Stomach smooth muscle (tissue), 2 donors: ENCODE measurements at regions not wholly inside any gene's neighbourhood (a gene's known extent, or its start where the extent isn't known, plus 50 kb on each side); places are given as distances from the start of the nearest gene placed in this dataset.
"Not testable (repeated sequence)": the region's sequence is repeated elsewhere in the genome, so short reads cannot be mapped to it uniquely, and the experiment has no call there.

Experiments used
- H3K27ac ChIP-seq: one replicate; pipeline ENCODE4 v1.7.0; 2013; ENCODE audit warnings: mild to moderate bottlenecking, low read length, inconsistent platforms
- H3K27me3 ChIP-seq, 2 donors: one replicate each; pipeline ENCODE4 v1.7.0; 2013; ENCODE audit warnings: low read length in 2 of 2; ENCODE audit not compliant: insufficient read depth in 2 of 2, control insufficient read depth in 1 of 2
- H3K36me3 ChIP-seq, 2 donors: one replicate each; pipeline ENCODE4 v1.7.0; 2013; ENCODE audit warnings: low read length in 2 of 2; ENCODE audit not compliant: control insufficient read depth in 2 of 2, insufficient read depth in 2 of 2
- H3K4me1 ChIP-seq: one replicate; pipeline ENCODE4 v1.7.0; 2013; ENCODE audit warnings: low read length; ENCODE audit not compliant: control insufficient read depth, insufficient read depth
- H3K4me3 ChIP-seq, 2 donors: one replicate each; pipeline ENCODE4 v1.7.0; 2013; ENCODE audit warnings: low read length in 2 of 2
- H3K9ac ChIP-seq, 2 donors: one replicate each; pipeline ENCODE4 v1.7.0; 2013; ENCODE audit warnings: low read length in 2 of 2, mild to moderate bottlenecking in 1 of 2
- H3K9me3 ChIP-seq, 2 donors: one replicate each; pipeline ENCODE4 v1.7.0; 2013; ENCODE audit warnings: low read length in 2 of 2; ENCODE audit not compliant: control insufficient read depth in 2 of 2
- donor health status: healthy.
- donor health status: Pancreatic carcinoma.

DNA sequence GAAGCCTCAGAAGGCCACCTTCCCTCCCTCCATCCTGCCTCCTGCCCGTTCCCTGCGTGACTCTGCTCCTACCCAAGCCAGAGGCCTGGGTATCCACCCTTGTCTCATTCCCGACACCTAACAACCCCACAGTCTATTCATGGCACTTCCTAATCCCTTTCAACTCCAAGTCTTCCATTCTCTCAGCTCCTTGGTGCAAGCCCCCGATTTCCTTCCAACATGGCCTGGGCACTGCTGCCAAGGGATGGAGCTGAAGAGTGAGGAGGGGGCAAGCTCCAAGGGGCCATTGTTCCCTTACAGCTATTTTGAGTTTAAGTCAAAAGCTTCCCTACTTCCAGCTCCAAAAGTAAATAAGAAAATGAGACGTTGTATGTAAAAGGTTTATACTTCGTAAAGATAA is 84.8 kb upstream of the ASB18 start:
- Histone ChIP-seq H3K9ac (no peak overlapping the region), H3K4me1 (no peaks in the 10 kb centered on the region), H3K27me3 (no peaks in the 10 kb centered on the region), H3K36me3 (no peaks in the 10 kb centered on the region), H3K9me3 (no peaks in the 10 kb centered on the region), H3K27ac (no peak overlapping the region), H3K4me3 (no peak overlapping the region)

DNA sequence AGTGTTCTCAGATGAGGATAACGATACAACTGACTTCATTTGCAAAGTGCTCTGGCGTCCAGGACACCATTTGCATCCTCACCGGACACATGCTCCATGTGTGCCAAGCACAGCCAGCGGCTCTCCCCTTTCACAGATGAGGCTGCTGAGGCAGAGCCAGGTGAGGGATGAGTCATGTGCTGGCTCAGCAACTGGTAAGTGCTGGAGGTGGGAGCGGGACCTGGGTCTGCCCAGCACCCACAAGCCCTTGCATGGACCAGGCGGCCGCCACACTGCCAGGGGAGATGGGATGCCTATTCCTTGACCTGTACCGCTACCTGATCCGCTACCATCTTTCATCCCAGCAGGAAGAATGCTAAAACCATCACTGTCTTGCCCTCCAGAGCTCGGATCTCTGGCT is 86.2 kb upstream of the ASB18 start:
- Histone ChIP-seq H3K4me3 (no peak overlapping the region), H3K9me3 (no peaks in the 10 kb centered on the region), H3K27me3 (no peaks in the 10 kb centered on the region), H3K36me3 (no peaks in the 10 kb centered on the region), H3K4me1 (no peaks in the 10 kb centered on the region), H3K9ac (no peak overlapping the region), H3K27ac (no peak overlapping the region)

DNA sequence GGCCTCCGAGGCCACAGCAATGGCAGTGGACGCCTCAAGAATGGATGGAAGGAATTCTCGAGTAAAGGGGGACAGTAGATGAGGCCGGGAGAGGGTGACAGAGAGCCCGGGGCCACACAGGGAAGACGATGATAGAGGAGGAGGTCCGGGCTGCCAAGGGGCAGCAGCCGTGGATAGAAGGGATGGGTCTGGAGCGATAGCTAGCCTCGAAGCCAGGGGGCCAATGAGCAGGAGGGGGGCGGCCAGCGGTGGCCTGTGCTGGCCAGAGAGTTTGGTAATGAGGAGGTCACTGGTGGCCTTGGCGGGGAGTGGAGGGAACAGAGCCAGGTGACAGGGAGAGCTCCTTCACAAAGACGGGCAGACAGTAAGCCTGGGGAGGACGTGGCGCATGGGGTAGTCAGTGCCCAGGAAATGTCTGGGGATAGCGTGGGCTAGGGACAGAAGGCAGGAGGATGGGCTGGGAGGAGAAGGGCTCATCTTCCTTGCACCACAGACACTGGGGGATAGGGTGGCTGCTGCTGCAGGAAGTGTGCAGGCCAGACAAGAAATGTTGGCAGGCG is 87.8 kb upstream of the ASB18 start:
- no peak overlapping the region for H3K27ac ChIP-seq
- H3K4me3 ChIP-seq = no peak overlapping the region
- no peak overlapping the region for H3K9ac ChIP-seq
- H3K4me1 ChIP-seq = no peaks in the 10 kb centered on the region
- H3K36me3 ChIP-seq = no peaks in the 10 kb centered on the region
- no peaks in the 10 kb centered on the region for H3K27me3 ChIP-seq
- H3K9me3 ChIP-seq = no peaks in the 10 kb centered on the region

DNA sequence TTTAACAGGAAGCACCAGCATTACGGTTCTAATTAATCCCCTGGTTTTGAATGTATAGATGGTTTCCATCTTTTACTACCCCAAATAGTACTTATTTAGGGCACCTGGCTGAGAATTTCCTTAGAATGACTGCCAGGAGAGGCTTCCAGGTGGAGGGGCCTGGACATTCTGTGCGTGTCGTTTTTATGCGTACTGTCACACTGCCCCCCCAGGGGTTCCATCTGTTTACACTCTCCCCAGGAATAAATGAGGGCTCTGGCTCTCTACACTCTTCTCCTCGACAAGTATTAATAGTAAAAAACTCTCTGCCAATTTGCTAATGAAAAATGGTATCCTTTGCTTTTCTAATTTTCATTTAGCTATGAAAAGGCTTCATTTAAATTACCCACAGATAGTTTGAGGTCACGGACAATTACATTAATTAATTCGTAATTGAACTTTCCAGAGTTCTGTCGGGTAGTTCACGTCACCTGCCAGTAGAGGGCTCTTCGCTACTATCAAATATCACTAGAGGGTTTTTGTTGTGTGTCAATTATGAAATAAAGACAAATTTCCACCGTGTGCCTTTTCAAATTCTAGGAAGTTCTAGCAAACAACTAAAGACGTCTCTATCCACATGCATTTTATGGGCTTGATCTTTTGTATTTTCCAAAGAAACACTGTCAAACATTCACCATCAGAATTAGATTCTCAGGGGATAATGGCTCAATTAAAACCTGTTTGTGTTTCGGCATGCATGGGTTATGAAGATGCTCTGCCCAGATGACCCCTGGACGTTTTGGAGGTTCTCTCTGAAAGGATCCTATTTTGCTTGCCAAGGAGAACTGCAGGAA is 88.8 kb upstream of the ASB18 start:
- H3K27me3 ChIP-seq = no peaks in the 10 kb centered on the region
- no peak overlapping the region for H3K4me3 ChIP-seq

DNA sequence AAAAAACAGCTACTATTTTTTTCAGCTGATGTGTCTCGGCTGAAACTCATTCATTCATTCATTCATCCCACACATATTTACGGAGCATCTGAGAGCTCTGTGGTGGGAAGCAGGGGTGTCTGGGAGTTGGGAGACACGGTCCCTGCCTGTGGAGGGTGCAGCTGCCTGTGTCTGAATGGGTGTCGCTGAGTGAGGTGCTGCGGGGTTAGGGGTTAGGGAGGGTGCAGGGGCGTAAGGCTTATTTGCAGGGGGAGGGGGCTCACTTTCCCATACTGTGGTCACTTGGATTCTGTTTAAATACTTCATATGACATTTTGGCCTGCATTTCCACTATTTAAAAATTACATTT is 89.4 kb upstream of the ASB18 start:
- H3K27ac ChIP-seq = no peak overlapping the region
- H3K4me3 ChIP-seq = no peak overlapping the region
- no peak overlapping the region for H3K9ac ChIP-seq
- no peaks in the 10 kb centered on the region for H3K27me3 ChIP-seq
- H3K36me3 ChIP-seq = no peaks in the 10 kb centered on the region
- no peaks in the 10 kb centered on the region for H3K4me1 ChIP-seq
- H3K9me3 ChIP-seq = no peaks in the 10 kb centered on the region

More for the DNA sequence above, 88.8 kb upstream of the ASB18 start:
- H3K9me3 ChIP-seq = no peaks in the 10 kb centered on the region
- no peaks in the 10 kb centered on the region for H3K4me1 ChIP-seq
- H3K36me3 ChIP-seq = no peaks in the 10 kb centered on the region
- no peak overlapping the region for H3K27ac ChIP-seq
- H3K9ac ChIP-seq = no peak overlapping the region

DNA sequence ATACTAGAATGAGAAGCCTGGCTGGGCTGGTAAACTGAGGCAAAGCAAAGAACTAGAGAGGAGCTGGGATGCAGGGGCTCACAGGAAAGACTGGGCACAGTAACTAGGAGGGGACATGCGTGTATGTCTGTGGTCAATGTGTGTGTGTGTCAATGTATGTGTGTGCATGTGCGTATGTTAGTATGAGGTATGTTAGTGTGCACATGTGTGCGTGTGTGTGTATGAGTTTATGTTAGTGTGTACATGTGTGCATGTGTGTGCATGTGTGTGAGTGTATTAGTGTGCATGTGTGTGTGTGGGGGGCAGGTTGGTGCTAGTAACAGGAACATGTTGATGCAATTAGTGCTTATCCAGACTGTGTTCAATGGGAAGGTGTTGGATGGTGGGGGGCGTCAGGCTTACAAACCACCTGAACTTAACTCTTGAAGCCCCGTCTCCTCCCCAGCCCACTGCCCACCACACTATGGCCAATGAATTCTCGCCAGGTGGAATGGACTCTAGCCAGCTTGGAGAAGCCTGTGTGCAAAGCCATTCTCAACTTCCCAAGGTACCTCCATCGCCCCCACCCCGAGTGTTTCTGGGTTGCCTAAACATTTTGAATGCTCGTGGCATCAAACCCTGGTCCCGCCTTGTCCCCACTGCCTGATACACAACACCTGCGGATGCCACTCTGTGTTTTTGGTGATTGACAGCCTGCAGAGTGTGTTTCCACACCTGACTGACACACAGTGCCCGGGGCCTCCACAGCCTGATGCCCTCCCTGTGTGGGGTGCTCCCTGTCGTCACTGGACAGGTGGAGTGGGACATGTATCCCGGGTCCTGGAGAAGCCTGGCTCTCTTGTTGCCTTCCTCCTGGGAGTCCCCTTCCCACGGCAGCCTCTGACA is 90.1 kb upstream of the ASB18 start:
- Histone ChIP-seq H3K27ac (no peak overlapping the region), H3K36me3 (no peaks in the 10 kb centered on the region), H3K4me1 (no peaks in the 10 kb centered on the region), H3K4me3 (no peak overlapping the region), H3K27me3 (no peaks in the 10 kb centered on the region), H3K9me3 (no peaks in the 10 kb centered on the region), H3K9ac (no peak overlapping the region)

DNA sequence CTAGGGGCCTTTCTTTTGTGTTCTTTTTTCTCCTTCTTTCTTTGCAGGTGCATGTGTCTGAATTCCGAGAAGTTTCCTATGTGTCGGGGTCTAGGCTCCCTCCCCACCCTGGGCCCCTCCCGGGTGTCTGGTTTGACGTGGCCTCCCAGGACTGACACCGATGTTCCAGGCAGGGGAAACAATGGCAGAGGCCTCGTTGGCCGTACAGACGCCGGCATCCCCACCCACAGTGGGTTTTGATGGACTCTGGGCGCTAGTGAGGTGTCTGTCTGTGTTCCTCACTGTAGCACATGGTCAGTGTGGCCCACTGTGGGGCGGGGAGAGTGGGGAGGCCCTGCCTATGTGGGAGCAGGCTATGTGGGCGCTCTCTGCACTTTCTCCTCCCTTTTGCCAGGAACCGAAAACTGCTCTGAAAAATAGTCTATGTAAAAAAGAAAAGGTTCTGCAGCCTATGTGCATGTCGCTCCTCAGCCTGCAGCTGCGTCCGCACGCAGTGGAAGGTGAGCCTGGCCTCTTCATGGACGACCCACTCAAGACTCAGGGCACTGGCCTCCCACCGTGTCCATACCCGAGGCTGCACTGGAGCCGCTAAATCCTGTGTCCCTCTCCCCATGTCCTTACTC is 90.9 kb upstream of the ASB18 start:
- Histone ChIP-seq H3K4me1 (peaks cover 5% of the 10 kb centered on the region), H3K27ac (no peak overlapping the region), H3K4me3 (no peak overlapping the region), H3K27me3 (no peaks in the 10 kb centered on the region), H3K9me3 (no peaks in the 10 kb centered on the region), H3K36me3 (no peaks in the 10 kb centered on the region), H3K9ac (no peak overlapping the region)

DNA sequence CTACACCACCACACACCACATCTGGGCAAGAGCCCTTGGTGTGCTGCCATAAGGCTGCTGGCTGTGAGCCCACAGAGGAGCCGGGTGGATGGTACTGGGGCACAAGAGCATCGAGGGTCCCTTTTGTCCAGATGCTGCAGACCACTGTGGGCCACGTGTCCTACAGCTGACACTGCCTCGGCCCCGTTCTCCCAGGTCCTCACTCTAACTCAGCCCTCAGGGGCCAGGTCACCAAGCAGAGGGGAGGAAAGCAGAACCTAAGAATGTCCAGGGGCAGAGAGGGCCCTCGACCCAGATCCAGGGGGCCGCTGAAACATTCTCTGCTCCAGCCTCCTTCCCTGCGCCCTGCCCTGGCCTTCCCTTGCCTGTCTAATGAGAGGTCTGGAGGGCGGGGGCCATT is 91.7 kb upstream of the ASB18 start:
- no peak overlapping the region for H3K27ac ChIP-seq
- H3K9me3 ChIP-seq = no peaks in the 10 kb centered on the region
- no peaks in the 10 kb centered on the region for H3K36me3 ChIP-seq
- no peak overlapping the region for H3K9ac ChIP-seq
- no peak overlapping the region for H3K4me3 ChIP-seq
- H3K27me3 ChIP-seq = no peaks in the 10 kb centered on the region
- peaks cover 14% of the 10 kb centered on the region for H3K4me1 ChIP-seq

DNA sequence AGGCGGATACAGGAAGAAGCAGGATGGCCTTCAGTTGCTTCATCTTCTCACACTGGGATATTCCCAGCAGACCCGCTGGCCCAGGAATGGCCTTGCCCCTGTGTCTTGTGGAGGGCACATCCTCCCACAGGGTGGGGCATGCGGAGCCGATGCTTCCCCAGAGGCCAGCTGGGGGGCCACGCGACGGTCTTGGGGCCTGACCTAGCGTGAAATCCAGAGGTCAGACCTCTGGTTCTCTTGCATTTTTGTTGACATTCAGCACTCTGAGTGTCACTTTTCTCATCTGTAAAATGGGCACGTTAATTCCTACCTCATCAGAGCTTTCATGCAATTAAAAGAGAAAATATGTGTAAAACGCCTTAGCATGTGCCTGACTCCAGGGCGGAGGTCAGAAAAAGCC is 92.1 kb upstream of the ASB18 start:
- H3K36me3 ChIP-seq, H3K27me3 ChIP-seq, H3K9me3 ChIP-seq, H3K9ac ChIP-seq, H3K27ac ChIP-seq, H3K4me3 ChIP-seq: not testable (repeated sequence)
- peaks cover 14% of the 10 kb centered on the region for H3K4me1 ChIP-seq

DNA sequence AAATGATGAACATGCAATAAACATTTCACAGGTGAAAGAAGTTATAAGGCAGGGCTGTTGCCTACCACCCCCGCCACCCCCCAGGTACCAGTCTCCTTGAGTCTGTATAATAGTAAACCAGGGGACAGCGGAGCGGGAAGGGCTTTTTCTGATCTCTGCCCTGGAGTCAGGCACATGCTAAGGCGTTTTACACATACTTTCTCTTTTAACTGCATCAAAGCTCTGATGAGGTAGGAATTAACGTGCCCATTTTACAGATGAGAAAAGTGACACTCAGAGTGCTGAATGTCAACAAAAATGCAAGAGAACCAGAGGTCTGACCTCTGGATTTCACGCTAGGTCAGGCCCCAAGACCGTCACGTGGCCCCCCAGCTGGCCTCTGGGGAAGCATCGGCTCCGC is 94.3 kb upstream of the ASB18 start:
- H3K27me3 ChIP-seq, H3K27ac ChIP-seq, H3K9ac ChIP-seq, H3K36me3 ChIP-seq, H3K4me3 ChIP-seq, H3K9me3 ChIP-seq: not testable (repeated sequence)
- H3K4me1 ChIP-seq = peaks cover 14% of the 10 kb centered on the region
